ENCODE measurements at regions not wholly inside any gene's neighbourhood (a gene's known extent, or its start where the extent isn't known, plus 50 kb on each side); places are given as distances from the start of the nearest gene placed in this dataset.

DNA sequence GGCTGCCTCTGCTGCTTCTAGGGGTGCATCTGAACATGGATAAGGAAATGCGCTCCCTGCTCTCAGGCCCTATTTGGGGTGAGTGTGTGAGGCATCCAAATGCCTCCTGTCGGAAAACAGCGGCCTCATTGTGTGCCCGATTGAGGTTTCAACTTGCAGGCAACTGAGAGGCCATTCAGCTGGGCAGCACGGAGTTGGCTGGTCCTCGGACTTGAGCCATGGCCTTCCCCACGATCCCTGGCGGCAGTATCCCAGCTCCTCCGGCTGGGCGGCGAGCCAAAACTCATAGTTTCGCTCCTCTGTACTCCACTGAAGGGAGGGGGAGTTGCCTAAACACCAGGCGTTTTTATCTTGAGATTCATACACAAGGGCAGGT lies 597.3 kb upstream of the SGCD start:
- peak; percentile 64 for DNase-seq
- Histone ChIP-seq H3K9me3 (ENCODE audit: control insufficient read depth, low read length) (no peaks in the 10 kb centered on the region), H3K27me3 (ENCODE audit: control insufficient read depth, insufficient read depth, low read length, poor library complexity, severe bottlenecking) (peaks cover 97% of the 10 kb centered on the region), H3K9ac (ENCODE audit: extremely low read depth, low read length, poor library complexity, severe bottlenecking) (no peak overlapping the region), H3K27ac (ENCODE audit: low read depth, low read length) (no peak overlapping the region), H3K4me1 (ENCODE audit: control insufficient read depth, insufficient read depth, low read length) (peaks cover 3% of the 10 kb centered on the region), H3K36me3 (ENCODE audit: control insufficient read depth, insufficient read depth, low read length) (no peaks in the 10 kb centered on the region), H3K4me3 (ENCODE audit: low read length) (peak overlapping the region; percentile 74)
- peak overlapping the region; percentile 48 for H3K4me3 Mint-ChIP-seq
- 4 to 7% methylated on average over 7 to 13 of the region's 13 CpGs for WGBS, 2 experiments (ENCODE audit: insufficient coverage in 1 of 2, insufficient read length in 1 of 2)
- peaks cover 97% of the 10 kb centered on the region for H3K27me3 Mint-ChIP-seq (ENCODE audit: insufficient read depth)
- TF ChIP-seq, protein P1, sequence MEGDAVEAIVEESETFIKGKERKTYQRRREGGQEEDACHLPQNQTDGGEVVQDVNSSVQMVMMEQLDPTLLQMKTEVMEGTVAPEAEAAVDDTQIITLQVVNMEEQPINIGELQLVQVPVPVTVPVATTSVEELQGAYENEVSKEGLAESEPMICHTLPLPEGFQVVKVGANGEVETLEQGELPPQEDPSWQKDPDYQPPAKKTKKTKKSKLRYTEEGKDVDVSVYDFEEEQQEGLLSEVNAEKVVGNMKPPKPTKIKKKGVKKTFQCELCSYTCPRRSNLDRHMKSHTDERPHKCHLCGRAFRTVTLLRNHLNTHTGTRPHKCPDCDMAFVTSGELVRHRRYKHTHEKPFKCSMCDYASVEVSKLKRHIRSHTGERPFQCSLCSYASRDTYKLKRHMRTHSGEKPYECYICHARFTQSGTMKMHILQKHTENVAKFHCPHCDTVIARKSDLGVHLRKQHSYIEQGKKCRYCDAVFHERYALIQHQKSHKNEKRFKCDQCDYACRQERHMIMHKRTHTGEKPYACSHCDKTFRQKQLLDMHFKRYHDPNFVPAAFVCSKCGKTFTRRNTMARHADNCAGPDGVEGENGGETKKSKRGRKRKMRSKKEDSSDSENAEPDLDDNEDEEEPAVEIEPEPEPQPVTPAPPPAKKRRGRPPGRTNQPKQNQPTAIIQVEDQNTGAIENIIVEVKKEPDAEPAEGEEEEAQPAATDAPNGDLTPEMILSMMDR (conservative IDR thresholded peaks at IDR 0.05): no peak
- no peaks in the 10 kb centered on the region for H3K36me3 Mint-ChIP-seq (ENCODE audit: low read depth)
- H3K4me1 Mint-ChIP-seq: peaks cover 2% of the 10 kb centered on the region
- no peak overlapping the region for H3K27ac Mint-ChIP-seq
- no peaks in the 10 kb centered on the region for H3K9me3 Mint-ChIP-seq

DNA sequence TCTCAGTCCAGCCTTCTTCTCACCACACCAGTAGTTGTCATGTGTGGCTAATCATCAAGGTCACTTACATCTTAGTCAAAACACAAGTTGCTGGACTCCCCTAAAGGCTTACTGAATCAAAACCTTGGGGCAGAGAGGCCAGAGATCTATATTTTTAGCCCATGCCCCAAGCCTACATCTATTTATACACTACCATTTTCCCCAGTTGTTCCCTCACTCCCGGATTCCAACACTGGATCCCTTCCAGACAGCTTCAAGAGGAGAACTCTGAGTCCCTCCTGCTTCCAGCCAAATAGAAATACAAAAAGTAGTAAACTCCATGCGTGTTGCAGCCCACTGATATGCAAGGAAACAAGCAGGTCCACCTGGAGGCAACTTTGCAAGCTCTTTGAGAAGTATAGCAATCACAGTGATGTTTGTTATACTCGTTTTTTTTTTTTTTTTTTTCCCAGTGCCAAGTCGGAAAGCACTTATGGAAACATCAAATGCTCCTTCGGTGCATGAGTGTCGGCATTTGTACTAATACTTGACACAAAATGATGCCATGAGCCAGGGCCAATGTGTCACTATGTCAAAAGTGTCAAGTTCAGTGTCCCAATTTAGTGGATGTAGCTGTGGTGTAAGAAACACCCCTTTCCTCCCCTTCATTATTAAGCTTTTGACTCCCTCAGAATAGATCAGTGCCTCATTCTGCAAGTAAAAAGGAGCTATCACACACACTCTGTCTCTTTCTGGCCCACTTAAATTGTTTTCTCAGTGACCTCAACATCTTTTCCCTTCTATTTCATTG lies 594.2 kb upstream of the SGCD start:
- Histone ChIP-seq H3K36me3 (ENCODE audit: control insufficient read depth, insufficient read depth, low read length) (no peaks in the 10 kb centered on the region), H3K27me3 (ENCODE audit: control insufficient read depth, insufficient read depth, low read length, poor library complexity, severe bottlenecking) (peaks cover 97% of the 10 kb centered on the region), H3K27ac (ENCODE audit: low read depth, low read length) (no peak overlapping the region), H3K4me3 (ENCODE audit: low read length) (no peak overlapping the region), H3K9ac (ENCODE audit: extremely low read depth, low read length, poor library complexity, severe bottlenecking) (no peak overlapping the region), H3K9me3 (ENCODE audit: control insufficient read depth, low read length) (no peaks in the 10 kb centered on the region), H3K4me1 (ENCODE audit: control insufficient read depth, insufficient read depth, low read length) (peaks cover 3% of the 10 kb centered on the region)
- WGBS, 2 experiments (ENCODE audit: insufficient coverage in 1 of 2, insufficient read length in 1 of 2): 58 to 74% methylated on average over 4 to 6 of the region's 6 CpGs
- no peak overlapping the region for H3K4me3 Mint-ChIP-seq
- no peak overlapping the region for H3K27ac Mint-ChIP-seq
- TF ChIP-seq, protein P1 (conservative IDR thresholded peaks at IDR 0.05): no peak
- no peak for DNase-seq
- H3K27me3 Mint-ChIP-seq (ENCODE audit: insufficient read depth): peaks cover 97% of the 10 kb centered on the region
- H3K4me1 Mint-ChIP-seq: peaks cover 7% of the 10 kb centered on the region
- no peaks in the 10 kb centered on the region for H3K36me3 Mint-ChIP-seq (ENCODE audit: low read depth)
- H3K9me3 Mint-ChIP-seq: no peaks in the 10 kb centered on the region

DNA sequence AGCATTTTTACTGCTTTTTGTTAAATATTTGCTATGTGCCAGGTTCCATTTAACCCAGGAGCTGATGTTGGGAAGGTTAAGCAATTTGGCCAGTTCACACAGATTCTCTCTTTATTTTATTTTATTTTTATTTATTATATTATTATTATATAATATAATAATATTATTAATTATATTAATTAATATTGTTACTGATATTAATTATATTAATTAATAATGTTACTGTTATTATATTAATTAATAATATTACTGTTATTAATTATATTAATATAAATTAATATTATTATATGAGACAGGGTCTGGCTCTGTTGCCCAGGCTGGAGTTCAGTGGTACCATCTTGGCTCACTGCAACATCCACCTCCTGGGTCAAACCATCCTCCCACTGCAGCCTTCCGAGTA lies 593.0 kb upstream of the SGCD start:
- no peaks in the 10 kb centered on the region for H3K36me3 ChIP-seq (ENCODE audit: control insufficient read depth, insufficient read depth, low read length)
- H3K9me3 ChIP-seq (ENCODE audit: control insufficient read depth, low read length): no peaks in the 10 kb centered on the region
- Mint-ChIP-seq H3K36me3 (ENCODE audit: low read depth) (no peaks in the 10 kb centered on the region), H3K27me3 (ENCODE audit: insufficient read depth) (peaks cover 94% of the 10 kb centered on the region), H3K4me1 (peaks cover 7% of the 10 kb centered on the region), H3K4me3 (no peak overlapping the region), H3K9me3 (no peaks in the 10 kb centered on the region), H3K27ac (no peak overlapping the region)
- TF ChIP-seq, protein P1 (conservative IDR thresholded peaks at IDR 0.05): no peak
- WGBS, 2 experiments (ENCODE audit: insufficient coverage in 1 of 2, insufficient read length in 1 of 2): 82% methylated on average over 1 of the region's 1 CpG; no CpG with 5 or more reads in 1 of the 2 experiments
- H3K4me3 ChIP-seq (ENCODE audit: low read length): no peak overlapping the region
- H3K4me1 ChIP-seq (ENCODE audit: control insufficient read depth, insufficient read depth, low read length): peaks cover 3% of the 10 kb centered on the region
- DNase-seq: no peak
- H3K9ac ChIP-seq (ENCODE audit: extremely low read depth, low read length, poor library complexity, severe bottlenecking): no peak overlapping the region
- no peak overlapping the region for H3K27ac ChIP-seq (ENCODE audit: low read depth, low read length)
- H3K27me3 ChIP-seq (ENCODE audit: control insufficient read depth, insufficient read depth, low read length, poor library complexity, severe bottlenecking): peaks cover 94% of the 10 kb centered on the region
